ENCODE measurements at regions not wholly inside any gene's neighbourhood (a gene's known extent, or its start where the extent isn't known, plus 50 kb on each side); places are given as distances from the start of the nearest gene placed in this dataset.

- H3K79me2 ChIP-seq (replicated peaks; ENCODE audit: insufficient read depth), result no peaks in the 10 kb centered on the region
- Mint-ChIP-seq H3K27me3 (ENCODE audit: insufficient read depth, low read depth, poor library complexity) (peaks cover 1% of the 10 kb centered on the region), H3K36me3 (ENCODE audit: low read depth) (no peaks in the 10 kb centered on the region), H3K27ac (no peak overlapping the region), H3K4me1 (no peaks in the 10 kb centered on the region), H3K9me3 (no peaks in the 10 kb centered on the region; the same call in 2 of the 3 replicates), H3K4me3 (no peak overlapping the region)
- H3K27ac ChIP-seq (ENCODE audit: low read depth), result no peak overlapping the region
- H3K27me3 ChIP-seq (ENCODE audit: insufficient read depth), result no peaks in the 10 kb centered on the region
- no peaks in the 10 kb centered on the region for H3K36me3 ChIP-seq (ENCODE audit: insufficient read depth)
- no peak overlapping the region for H3K4me2 ChIP-seq
- peaks cover 10% of the 10 kb centered on the region; the same call in 1 of the 2 replicates for H3K9me2 ChIP-seq (ENCODE audit: insufficient read depth)
- TF ChIP-seq, protein P1, sequence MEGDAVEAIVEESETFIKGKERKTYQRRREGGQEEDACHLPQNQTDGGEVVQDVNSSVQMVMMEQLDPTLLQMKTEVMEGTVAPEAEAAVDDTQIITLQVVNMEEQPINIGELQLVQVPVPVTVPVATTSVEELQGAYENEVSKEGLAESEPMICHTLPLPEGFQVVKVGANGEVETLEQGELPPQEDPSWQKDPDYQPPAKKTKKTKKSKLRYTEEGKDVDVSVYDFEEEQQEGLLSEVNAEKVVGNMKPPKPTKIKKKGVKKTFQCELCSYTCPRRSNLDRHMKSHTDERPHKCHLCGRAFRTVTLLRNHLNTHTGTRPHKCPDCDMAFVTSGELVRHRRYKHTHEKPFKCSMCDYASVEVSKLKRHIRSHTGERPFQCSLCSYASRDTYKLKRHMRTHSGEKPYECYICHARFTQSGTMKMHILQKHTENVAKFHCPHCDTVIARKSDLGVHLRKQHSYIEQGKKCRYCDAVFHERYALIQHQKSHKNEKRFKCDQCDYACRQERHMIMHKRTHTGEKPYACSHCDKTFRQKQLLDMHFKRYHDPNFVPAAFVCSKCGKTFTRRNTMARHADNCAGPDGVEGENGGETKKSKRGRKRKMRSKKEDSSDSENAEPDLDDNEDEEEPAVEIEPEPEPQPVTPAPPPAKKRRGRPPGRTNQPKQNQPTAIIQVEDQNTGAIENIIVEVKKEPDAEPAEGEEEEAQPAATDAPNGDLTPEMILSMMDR (conservative IDR thresholded peaks at IDR 0.05; ENCODE audit: low read depth in 2 of 2), result no peak
- TF ChIP-seq STAT1 (IDR thresholded peaks at IDR 0.05; ENCODE audit: unreplicated experiment) (no peak), POLR2AphosphoS5 (IDR thresholded peaks at IDR 0.05; ENCODE audit: low read depth) (no peak), EZH2phosphoT487 (IDR thresholded peaks at IDR 0.05; ENCODE audit: unreplicated experiment) (no peak), EZH2 (IDR thresholded peaks at IDR 0.05; ENCODE audit: low read depth, unreplicated experiment) (no peak), JUNB (IDR thresholded peaks at IDR 0.05; ENCODE audit: unreplicated experiment) (no peak), NANOG (IDR thresholded peaks at IDR 0.05; ENCODE audit: borderline replicate concordance) (no peak), ZNF331 (CRISPR knock-in tag; IDR thresholded peaks at IDR 0.05; ENCODE audit: low read depth) (no peak), ZNF114 (CRISPR knock-in tag; IDR thresholded peaks at IDR 0.05) (no peak), CREB1 (CRISPR knock-in tag; IDR thresholded peaks at IDR 0.05; ENCODE audit: low read depth) (no peak), ETS1 (IDR thresholded peaks at IDR 0.05) (no peak)
- TF ChIP-seq, protein P2, sequence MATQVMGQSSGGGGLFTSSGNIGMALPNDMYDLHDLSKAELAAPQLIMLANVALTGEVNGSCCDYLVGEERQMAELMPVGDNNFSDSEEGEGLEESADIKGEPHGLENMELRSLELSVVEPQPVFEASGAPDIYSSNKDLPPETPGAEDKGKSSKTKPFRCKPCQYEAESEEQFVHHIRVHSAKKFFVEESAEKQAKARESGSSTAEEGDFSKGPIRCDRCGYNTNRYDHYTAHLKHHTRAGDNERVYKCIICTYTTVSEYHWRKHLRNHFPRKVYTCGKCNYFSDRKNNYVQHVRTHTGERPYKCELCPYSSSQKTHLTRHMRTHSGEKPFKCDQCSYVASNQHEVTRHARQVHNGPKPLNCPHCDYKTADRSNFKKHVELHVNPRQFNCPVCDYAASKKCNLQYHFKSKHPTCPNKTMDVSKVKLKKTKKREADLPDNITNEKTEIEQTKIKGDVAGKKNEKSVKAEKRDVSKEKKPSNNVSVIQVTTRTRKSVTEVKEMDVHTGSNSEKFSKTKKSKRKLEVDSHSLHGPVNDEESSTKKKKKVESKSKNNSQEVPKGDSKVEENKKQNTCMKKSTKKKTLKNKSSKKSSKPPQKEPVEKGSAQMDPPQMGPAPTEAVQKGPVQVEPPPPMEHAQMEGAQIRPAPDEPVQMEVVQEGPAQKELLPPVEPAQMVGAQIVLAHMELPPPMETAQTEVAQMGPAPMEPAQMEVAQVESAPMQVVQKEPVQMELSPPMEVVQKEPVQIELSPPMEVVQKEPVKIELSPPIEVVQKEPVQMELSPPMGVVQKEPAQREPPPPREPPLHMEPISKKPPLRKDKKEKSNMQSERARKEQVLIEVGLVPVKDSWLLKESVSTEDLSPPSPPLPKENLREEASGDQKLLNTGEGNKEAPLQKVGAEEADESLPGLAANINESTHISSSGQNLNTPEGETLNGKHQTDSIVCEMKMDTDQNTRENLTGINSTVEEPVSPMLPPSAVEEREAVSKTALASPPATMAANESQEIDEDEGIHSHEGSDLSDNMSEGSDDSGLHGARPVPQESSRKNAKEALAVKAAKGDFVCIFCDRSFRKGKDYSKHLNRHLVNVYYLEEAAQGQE (IDR thresholded peaks at IDR 0.05; ENCODE audit: unreplicated experiment), result no peak
- DNase-seq (ENCODE audit: low spot score) (no peak), ATAC-seq (no peak)
- H2AFZ ChIP-seq, result no peak overlapping the region
- no peak overlapping the region for H3K4me3 ChIP-seq
- H3F3A ChIP-seq (replicated peaks; ENCODE audit: low read depth), result no peaks in the 10 kb centered on the region
- H3K4me1 ChIP-seq (ENCODE audit: insufficient read depth), result no peaks in the 10 kb centered on the region
- no peaks in the 10 kb centered on the region for H4K20me1 ChIP-seq (replicated peaks; ENCODE audit: insufficient read depth)
These were observed 710.3 kb upstream of the KIRREL3 start for GRCh38 chr11:127710831-127711230.

Data from GM23338 (cell line).